Activated T-helper 9 cell treated with anti-CD3 and anti-CD28 coated beads, Interleukin-2, amount 50 U/mL, for 16 hours (primary cell): ENCODE measurements at regions not wholly inside any gene's neighbourhood (a gene's known extent, or its start where the extent isn't known, plus 50 kb on each side); places are given as distances from the start of the nearest gene placed in this dataset.
"Not testable (repeated sequence)": the region's sequence is repeated elsewhere in the genome, so short reads cannot be mapped to it uniquely, and the experiment has no call there.

Experiments
- DNase-seq: peaks from one replicate; pipeline ENCODE4 v3.0.0-alpha.2; 2020; ENCODE audit warnings: low read depth

DNA sequence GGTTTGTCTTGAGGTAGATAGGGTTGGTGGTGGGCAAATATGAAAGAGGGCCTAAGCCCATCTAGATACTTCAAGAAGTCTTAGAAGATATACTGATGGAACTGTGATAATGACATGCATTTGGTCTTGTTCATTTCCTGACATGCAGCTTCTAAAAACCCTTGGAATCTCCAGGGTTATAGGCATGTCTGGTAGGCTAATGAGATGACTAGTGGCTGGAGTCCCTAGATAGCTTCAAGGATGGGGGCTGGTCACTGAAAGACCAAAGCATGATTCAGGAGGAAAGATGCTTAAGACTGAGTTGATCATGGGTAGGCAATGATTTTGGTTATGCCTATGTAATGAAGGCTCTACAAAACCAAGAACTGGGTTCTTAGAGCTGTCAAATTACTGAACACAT, 217.9 kb upstream of the MOCS1 start:
- DNase-seq: no peak

DNA sequence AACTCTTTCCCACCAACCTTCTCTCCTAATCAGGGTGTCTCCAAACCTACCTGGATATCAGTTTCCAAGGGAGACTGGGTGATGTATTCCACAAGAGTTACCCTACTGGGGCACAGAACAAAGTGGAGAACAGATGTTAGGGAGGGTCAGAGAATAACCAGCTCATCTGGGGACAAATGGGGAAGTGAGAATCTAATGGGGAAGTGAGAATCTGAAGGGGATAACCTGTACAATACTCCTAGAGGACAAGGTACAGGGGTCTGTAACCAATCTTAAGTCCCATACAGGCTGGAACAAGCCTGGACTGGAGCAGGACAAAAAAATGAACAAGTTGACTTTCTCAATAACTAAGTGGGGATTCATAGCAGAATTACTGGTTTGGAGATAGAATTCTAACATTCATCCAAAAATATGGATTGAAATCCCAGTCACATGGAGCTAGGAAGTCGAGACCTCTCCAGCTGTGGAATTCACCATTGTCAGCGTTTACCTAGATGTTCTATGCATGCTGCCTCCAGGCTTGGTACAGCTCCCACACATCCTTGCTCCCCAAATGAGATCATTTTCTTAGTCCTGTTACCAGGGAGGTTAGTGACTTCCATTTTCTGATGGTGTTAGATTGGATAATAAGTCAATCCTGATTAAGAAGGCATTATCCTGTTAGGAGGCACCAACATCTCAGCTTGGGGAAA, 214.8 kb upstream of the MOCS1 start:
- no peak for DNase-seq

DNA sequence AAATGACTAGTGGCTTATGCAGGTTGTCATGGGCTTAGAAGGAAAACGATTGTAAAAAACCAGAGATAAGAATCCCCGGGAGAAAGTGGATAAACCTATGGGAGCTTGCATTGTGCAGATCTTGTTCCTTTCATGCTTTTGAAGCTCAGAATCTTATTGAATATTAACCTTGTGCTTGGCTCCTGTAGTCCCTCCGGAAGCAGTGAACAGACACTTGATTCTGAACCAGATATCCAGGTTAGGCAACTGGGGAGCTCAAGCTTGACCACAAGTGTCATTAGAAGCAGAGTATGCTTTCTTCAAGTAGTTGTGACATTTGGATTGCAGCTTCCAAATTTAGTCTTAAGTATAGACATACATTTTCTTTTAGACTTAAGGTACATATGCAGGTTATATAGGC, 212.6 kb upstream of the MOCS1 start:
- DNase-seq: no peak

DNA sequence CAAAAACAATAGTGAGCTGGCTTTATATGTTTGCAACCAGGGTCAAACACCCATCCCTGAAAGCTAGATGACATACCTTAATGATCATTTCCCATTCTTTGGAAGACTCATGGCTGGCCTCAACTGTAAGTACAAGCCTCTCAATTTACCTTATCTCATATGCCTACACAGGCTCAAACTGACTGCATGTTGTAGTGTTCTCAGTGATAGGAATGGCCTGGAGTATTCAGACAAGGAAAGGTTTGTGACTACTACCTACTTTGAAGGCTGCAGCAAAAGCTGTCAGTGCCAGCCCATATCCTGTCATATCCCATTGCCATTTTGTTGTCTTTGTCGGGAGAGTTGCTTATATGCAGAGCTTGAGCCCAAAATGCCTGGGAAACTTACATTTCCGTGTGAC, 205.2 kb upstream of the MOCS1 start:
- DNase-seq: no peak

DNA sequence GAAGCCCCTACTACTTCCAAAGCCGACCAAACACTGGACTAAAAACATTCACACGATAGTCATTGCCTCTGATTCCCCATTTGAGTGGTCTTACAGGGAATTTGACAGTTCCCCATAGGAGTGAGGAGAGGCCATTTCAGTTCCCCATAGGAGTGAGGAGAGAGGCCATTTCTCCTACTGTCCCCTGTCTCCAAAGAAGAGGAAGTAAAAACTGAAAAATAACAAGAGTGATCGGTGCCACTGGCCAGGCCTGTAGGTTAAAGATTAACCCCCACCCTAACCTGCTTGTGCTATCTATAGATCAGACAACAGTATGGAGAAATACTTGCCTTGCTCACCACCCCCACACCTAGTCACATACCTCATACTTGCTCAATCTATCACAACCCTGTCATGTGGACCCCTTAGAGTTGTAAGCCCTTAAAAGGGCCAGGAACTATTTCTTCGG, 204.0 kb upstream of the MOCS1 start:
- DNase-seq: no peak

DNA sequence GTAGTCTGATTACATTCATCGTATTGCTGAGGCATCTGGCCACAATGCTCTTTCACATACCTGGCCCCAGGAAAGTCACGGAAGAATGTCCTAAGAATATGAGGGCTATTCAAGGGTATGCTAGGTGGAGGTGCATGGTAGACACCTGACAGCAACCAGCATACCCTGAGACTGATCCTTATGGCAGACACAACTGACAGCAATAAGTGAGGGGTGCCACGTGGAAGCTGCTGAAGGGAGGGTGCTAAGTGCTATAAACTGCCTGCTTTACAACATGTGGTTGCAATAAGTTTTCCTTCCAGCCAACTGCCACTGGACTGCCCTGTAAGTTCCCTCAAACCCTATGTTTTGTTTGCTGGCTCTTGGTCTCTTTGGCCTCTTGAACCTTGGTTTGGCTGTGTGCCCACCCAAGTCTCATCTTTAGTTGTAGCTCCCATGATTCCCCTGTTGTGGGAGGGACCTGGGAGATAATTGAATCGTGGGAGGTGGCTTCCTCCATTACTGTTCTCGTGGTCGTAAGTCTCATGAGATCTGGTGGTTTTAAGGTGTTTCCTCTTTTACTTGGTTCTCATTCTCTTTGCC, 201.3 kb upstream of the MOCS1 start:
- DNase-seq: no peak

DNA sequence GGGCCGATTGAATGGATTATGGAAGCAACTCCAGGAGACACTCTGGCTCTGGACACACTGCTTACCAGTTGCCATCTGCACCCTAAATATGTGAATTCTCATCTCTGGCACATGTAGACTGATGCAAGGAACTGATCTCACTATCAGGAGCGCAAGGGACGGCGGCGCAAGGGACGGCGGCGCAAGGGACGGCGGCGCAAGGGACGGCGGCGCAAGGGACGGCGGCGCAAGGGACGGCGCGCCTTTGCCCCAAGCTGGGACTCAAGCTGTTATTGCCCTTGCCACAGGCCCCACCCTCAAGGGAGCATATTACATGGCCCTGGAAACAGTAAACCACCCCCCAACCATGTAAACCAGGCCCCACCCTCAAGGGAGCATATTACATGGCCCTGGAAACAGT, 199.7 kb upstream of the MOCS1 start:
- not testable (repeated sequence) for DNase-seq

DNA sequence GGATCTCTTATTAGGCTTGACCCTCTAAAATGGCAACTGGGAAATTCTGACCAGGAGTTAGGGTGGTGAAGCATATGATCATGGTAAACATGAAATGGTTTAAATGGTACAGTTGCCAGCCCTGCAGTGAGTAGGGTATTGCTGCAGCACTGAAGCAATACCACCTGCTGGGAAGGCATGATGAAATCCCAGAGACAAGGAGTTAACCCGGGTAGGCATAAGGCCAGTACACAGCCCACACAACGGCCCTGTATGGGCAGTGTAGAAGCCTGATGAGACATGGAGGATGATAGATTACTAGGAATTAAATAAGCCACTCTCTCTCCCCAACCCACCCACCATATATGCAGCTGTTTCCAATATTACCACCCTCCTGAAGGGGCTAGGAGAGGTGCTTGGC, 197.4 kb upstream of the MOCS1 start:
- DNase-seq: no peak

DNA sequence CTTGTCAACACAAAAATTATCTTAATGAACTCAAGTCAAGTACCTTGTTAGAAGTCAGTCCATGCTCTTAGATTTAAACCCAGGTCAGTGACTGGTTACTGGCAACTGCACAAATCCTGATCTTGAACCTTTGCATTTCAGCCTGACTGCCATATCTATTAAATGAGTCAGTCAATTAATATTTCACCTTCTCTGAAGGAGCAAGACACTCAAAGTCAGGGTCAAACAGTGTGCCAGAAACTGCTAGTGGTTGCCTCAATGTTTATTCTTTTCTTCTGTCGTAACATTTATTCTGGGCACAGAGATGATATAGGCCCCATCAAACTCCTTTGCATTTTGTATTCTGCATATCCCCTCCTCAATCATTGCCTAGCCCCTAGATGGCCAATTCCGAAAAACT, 193.9 kb upstream of the MOCS1 start:
- DNase-seq: no peak

DNA sequence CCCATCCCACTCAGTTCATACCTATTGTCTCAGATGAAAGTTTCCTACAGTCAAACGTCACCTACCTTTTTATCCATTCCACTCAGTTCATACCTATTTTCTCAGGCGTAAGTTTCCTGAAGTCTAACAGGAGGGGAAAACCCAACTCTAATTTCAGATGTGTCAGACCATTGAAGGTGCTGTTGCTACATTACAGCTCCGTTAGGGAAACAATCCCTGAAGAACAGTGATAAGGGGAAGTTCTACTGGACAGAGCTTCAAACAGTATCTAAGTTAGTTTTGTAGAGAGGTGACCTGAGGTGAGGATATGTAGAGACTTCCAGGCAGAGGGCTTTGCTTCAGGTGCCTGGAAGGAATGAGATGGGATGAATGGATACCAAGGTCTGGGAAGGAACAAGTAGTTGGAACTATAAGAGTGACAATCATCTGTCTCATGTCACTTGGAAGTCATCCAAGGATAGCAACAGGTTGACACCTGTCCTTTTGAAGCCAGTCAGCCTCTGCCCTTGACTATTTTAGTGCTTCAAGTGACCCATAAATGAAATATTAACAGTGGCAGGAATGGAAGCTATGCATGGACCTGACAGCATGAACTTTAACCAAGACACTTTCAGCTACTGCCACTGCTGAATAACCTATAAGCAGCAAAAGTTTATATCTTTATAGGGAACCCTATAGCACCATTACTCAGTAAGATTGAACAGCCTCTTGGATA, 191.6 kb upstream of the MOCS1 start:
- no peak for DNase-seq

DNA sequence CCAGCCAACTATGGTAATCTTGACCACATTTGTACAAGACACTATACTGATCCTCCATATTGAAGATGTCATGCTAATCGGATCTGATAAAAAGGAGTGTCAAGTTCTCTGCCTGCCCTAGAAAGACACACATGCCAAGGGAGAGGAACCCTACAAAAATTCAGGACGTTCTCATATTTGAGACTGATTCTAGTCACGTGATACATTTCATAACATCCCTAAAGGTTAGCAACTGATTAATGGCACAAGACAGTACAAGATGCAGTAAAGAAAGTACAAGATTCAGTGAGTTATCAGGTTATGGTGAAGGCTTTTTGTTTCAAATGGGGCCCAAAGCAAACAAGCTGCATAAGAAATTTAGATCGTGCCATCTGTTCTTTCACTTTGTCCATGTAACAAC, 190.7 kb upstream of the MOCS1 start:
- DNase-seq: no peak

DNA sequence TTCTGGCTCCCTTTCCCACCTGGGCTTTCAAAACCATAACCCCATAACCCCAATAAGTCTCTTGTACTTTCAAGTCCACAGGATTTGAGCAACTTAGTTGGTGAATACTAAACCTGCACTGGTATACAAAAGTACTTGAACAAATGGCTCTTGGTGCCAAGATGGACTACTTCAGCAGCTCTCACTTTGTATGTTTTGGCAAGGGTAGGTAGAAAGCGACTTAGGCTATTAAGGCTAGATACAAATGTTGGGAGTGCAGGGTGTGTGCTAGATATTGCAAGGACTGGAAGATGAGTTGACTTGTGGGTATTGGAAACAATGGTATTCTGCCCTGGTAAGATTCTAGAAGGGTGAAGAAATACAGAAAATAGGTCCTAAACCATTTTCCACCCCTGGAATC, 182.6 kb upstream of the MOCS1 start:
- no peak for DNase-seq

DNA sequence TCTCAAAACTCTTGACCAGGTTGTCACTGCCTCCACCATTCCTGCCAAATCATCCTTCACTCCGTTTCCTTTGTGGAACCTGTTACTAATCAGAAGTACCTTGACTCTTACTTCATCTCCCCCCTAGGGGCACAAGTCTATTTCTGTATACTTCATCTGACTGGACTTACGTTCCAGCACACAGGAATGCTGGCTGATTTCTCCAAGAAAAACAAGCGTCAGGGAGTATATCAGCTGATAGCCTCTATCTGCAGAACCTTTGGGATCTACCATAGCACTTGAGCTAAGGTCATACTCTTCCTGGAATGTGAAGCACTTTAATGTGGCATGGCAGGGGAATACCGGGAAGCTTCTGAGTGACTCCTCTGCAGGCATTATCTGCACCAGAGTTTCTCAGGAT, 178.1 kb upstream of the MOCS1 start:
- DNase-seq: no peak

DNA sequence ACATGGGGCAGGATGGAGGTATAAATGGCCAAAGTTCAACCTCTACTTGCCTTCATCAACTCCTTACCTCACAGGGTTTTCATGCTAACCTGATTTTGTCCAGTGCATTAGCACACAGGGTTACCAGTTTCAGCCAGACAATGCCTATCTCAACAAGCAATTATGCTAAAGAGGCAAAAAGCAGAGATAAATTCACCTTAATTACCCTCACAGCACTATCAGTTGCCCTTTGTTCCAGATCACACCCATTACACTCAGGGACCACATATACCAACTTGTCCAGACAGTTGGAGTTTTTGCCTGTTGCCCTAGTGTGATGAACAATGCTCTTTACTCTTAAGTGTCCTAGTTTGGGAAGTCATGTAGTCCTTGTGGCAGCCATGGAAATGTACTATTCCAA, 174.5 kb upstream of the MOCS1 start:
- DNase-seq: no peak

DNA sequence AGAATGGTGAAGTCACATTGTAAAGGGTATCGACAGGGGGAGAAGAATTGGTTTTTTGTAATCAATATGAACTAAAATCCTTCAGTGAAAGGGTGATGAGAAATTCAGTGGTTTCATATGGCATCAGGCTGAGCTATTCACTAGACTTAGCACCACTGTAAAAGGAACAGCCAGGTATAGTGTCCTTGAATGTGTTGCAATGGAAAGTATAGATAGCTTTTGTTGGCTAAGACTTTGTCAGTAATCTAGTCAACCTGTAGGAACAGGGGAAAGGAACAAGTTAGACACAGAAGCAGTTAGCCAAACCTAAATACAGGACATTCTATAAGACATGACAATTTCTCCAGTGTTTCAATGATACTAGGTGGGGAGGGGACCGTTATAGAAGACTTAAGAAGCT, 172.6 kb upstream of the MOCS1 start:
- DNase-seq: no peak

DNA sequence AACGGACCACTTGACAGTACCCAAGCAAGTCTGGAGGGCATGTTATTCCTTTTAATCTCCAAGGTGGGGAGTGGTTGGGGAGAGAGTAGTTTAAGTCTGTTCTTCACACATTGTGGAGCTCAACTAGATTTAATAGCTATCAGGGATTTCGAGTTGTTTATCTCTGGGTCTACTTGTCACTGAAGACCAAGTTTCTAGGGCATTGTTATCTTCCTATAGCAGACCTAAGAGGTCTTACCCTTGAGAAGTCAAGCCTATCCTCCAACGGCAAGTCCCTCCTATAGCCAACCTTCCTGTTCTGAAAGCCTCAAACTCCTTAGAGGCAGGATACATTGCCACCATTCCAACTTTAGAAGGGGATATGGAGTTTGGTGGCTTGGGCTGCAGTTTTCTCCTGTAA, 164.5 kb upstream of the MOCS1 start:
- no peak for DNase-seq

DNA sequence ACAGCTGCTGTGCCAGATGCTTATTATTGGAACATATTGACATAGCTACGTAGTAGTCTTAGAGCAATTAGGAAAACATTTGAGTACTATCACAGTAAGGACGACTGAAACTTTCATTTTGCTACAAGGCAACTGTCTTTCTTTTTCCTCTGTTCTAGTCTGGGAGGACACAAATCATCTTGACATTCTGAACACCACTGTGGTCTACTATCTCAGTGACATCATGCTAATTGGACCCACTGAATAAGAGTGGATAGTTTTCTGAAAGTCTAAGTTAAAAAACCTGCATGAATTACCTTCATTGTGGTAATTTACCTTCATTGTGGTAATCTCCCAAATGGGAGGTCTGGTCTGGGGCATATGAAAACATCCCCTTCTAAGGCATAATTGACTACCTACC, 163.3 kb upstream of the MOCS1 start:
- DNase-seq: no peak

DNA sequence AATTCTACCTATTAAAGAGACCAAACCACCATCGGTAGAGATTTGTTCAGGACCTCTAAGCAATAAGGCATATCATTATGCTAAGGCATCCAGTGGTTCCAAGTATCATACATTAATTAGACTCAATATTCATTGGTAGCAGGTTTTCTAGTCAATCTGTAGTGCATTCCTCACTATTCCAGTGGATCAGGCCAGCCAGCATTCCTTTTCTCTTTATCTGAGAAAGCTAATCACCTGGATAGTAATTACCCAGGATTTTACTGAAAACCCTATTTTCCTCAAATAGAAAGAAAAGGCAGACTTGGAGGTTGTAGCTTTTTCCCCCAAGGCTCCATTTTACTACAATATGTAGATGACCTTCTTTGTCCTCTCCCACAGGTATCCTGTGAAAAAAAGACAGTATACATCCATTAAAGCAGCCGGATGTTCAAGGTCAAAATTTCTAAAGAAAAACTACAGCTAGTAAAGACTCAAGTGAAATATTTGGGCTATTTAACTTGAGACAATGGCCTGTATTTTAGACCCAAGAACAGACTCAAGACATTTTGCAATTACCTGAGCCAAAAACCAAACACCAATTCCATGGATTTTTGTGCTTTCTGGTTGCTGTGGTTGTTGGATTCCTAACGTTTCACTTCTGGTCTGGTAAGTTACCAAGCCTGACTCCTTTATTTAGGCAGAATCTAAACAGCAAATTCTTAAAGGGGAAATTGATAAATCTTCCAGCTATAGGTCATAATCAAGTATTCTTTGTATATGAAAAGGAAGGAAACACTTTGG, 149.1 kb upstream of the MOCS1 start:
- DNase-seq: no peak

DNA sequence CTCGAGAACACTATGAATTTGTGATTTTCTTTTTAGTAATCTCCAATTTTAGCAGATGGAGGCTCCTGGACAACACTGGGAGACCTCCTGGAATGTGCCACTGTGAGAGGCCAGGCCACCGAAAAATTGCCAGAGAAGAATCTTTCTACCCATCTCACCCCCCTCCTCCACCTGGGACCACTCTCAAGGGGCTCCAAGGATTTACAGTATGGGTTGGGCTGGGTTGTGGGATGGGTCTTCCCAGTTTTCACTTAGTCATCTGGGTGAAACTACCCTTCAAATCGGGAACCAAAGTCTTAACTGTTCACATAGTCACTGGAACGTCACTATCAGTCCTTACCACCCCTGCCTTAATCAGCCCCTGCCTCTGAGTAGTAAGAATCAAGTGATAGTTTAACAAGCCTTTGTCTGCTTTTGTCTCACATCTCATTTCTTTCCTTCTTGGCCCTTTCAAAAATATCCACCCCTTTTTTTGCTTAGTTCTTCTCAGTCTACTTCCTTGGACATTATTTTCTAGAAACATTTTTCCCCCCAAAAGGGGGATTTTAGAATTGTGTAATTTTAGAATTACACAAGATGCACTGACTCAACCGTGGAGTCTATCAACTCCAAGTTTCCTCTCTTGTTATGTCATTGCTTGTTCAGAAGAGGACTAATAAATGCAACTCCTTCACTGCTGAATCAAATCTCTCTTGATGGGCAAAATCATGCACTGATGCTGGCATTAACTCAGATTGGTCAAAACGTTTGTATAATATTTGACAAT, 148.2 kb upstream of the MOCS1 start:
- DNase-seq: no peak

DNA sequence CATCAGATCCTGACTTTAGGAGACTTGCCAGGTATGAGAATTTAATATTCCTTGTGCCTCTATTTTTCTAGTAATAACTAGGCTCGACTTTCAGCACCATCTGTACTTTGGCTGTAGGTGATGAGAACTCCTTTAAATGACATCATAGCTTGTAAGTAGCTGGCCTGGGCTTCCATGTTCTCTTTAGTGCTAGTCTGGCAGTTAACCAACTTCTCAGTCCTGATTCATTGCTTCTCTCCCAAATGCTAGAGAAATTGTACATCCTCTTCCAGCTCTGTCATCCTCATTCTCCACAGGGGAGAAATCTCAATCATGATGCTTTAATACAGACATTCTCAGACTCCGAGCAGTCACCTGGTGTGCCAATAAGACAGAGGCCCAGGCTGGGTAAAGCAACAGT, 143.5 kb upstream of the MOCS1 start:
- no peak for DNase-seq

DNA sequence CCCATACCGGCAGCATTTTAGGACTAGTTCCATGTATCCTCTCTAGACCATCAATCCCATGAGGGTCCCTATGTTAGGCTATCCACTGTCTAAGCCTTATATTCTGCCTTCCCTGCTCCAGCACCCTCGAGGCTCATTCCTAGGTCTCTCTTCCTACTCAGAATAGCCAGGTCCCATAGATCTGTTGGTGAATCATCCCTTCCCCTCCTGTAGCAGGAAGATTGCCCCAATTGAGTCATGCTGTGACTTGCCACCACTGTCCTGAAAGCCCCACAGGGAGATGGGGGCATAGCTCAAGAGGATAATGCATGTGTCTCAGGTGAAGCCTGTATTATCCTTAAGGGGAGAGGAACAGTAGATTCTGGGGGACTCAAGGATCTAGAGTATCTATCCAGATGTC, 143.1 kb upstream of the MOCS1 start:
- DNase-seq: no peak

DNA sequence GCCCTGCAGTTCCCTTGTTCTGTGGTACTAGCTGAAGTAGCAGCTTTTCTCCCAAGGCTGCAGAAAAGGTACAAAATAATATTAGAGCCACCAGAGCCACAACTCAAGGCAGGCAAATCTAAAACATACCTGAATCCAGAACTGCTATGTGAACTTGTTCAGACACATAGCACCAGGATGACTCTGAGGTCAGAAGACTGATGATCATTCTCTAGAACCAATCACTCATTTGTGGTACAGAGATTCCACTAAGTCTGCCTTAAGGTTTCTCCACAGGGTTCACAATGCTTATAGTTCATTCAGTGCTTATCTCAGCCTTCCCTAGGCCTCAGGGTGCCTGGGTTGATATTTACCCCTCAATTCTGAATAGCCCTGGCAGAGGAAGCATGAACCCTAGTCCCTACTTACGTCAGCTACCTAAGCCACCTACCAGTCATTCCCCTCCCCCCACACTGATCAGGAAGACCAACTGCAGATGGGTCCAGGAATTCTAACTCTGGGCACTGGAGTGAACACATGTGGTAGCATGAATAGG, 140.9 kb upstream of the MOCS1 start:
- DNase-seq: no peak
